Bronchial epithelial cell (primary cell): ENCODE measurements at regions not wholly inside any gene's neighbourhood (a gene's known extent, or its start where the extent isn't known, plus 50 kb on each side); places are given as distances from the start of the nearest gene placed in this dataset.

Experiments used
- DNase-seq: peaks from one replicate; pipeline ENCODE4 v3.0.0-alpha.2; 2010; ENCODE audit warnings: low read depth
- FAIRE-seq: peaks from 2 replicates; lab custom pipeline; 2011; peaks lifted over from hg19 to GRCh38; lab: Jason Lieb, UNC
- H3K27me3 ChIP-seq: 2 replicates; pipeline ENCODE4 v1.5.1; 2011; ENCODE audit warnings: low read length; ENCODE audit not compliant: control insufficient read depth, insufficient read depth
- H3K36me3 ChIP-seq: 2 replicates; pipeline ENCODE4 v1.5.1; 2011; ENCODE audit warnings: low read length; ENCODE audit not compliant: control insufficient read depth, insufficient read depth
- H3K4me3 ChIP-seq: 2 replicates; pipeline ENCODE4 v1.5.1; 2011; ENCODE audit warnings: mild to moderate bottlenecking, low read depth, low read length, control low read depth
- TF ChIP-seq, protein P1 (sequence below): IDR thresholded peaks from 2 replicates; pipeline ENCODE4 v1.5.1; 2011; ENCODE audit warnings: mild to moderate bottlenecking, moderate library complexity, low read length, control low read depth, inconsistent platforms; ENCODE audit not compliant: insufficient read depth, severe bottlenecking

DNA sequence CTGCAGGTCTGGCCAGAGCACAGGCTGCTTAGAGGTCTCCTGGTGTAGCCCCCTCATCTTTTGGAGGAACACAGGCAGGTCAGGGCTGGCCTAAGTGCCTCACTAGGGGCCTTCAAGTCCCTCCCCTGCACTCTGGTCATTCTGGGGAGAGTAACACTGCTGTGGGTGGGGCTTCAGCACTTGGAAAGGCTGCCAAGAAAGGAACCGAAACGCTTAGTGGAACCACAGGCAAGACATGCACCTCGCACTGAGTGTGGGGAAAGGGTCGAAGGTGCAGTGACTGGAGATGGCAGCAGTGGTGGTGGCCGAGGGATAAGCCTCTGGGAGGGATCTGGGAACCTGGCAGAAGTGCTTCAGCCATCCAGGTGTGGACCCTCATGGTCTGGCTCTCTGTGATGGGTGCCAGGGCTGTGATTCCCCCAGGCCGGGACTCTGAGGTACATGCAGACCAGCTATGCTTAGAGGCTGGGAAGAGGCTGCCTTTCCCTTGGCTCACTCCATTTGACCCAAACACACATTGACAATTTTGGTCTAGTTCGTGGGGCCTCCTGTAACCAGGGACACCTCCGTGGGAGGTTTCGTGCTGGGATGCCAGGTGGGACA is 182.9 kb upstream of the CSF3R start:
- DNase-seq (no peak), FAIRE-seq (no peak)
- Histone ChIP-seq H3K36me3 (no peaks in the 10 kb centered on the region), H3K4me3 (no peak overlapping the region), H3K27me3 (no peaks in the 10 kb centered on the region)
- TF ChIP-seq, protein P1, sequence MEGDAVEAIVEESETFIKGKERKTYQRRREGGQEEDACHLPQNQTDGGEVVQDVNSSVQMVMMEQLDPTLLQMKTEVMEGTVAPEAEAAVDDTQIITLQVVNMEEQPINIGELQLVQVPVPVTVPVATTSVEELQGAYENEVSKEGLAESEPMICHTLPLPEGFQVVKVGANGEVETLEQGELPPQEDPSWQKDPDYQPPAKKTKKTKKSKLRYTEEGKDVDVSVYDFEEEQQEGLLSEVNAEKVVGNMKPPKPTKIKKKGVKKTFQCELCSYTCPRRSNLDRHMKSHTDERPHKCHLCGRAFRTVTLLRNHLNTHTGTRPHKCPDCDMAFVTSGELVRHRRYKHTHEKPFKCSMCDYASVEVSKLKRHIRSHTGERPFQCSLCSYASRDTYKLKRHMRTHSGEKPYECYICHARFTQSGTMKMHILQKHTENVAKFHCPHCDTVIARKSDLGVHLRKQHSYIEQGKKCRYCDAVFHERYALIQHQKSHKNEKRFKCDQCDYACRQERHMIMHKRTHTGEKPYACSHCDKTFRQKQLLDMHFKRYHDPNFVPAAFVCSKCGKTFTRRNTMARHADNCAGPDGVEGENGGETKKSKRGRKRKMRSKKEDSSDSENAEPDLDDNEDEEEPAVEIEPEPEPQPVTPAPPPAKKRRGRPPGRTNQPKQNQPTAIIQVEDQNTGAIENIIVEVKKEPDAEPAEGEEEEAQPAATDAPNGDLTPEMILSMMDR = no peak

DNA sequence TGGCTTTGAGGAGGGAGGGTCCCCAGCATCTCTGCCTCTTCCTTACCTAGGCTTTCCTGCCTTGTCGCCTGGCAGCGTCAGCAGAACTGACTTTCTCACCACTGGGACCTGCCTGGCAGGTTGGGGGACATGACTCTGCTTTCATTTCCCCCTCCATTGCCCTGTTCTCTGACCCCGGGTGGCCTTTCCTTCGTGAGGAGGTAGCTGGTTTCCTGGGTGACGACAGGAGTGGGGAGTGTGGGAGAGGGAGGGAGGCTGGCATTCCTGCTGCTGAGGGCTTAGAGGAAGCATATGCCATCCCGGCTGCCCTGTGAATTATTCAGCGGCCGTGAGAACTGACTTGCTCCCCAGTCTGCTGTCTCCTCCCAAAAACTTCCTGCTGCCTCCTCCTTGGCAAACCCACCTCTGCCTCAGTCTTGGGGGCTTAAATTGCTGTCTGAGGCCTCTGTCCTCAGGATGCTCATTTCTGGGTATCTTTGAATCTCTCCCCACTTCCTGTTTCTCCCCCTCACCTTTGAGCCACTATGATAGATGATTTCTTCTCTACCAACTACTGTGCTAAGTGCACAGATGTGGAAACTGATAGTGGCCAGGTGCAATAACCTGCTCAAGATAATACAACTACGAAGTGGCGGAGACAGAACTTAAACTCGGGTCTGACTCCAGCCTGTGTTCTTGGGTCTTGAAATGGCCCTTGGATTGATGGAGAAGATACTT is 182.0 kb upstream of the CSF3R start:
- no peaks in the 10 kb centered on the region for H3K27me3 ChIP-seq
- no peak for FAIRE-seq
- no peaks in the 10 kb centered on the region for H3K36me3 ChIP-seq
- H3K4me3 ChIP-seq = no peak overlapping the region
- DNase-seq = no peak
- TF ChIP-seq, protein P1 = no peak

DNA sequence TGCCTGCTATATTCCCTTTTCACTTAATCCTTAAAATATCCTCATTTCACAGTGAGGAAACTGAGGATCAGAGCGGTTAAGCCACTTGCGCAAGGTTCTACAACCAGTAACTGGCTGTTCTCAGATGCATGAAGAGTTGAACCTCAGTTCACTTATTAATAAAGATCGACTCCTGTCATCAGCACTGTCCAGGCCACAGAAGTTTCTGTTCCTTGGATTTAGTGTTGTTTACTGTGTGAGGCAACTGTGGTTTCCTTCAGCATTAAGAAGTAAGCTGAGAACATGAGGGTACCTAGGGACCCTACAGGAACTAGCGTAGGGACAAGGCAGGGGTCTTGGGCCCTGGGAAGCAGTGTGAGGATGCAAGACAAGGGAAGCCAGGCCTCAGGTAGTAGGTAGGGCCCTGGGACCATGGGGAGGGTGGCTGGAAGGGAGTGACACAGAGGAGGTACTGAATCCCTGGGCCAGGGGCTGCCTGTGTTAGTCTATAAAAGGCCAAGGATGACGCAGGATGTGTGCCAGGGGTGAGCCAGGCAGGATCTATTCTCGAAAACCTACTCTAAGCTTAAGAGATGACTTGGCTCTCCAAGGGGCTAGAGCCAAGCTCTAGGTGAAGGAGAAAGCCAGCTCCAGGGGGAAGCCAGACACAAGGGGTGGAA is 181.2 kb upstream of the CSF3R start:
- TF ChIP-seq, protein P1 = no peak

DNA sequence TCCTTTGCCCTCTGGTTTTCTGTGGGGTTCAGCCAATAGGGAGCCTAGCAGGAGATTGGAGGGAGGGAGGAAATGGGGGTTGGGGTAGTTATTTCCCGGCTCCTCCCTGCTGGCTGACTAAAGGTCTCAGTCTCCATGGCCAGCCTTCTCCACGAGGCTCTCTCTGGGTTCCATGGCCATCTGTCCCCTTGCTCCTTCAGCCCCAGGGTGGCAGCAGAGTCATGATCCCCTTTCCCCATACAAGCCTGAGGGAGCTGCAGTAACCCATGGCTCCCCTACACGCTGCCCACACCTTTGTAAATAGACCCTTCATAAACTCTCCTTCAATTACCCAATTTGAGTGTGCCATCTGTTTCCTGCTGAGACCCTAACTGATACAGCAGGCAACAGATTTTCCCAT is 176.1 kb upstream of the CSF3R start:
- Histone ChIP-seq H3K36me3 (no peaks in the 10 kb centered on the region), H3K4me3 (no peak overlapping the region), H3K27me3 (no peaks in the 10 kb centered on the region)
- DNase-seq = no peak
- FAIRE-seq = no peak
- TF ChIP-seq, protein P1 = no peak

More for the DNA sequence above, 181.2 kb upstream of the CSF3R start:
- H3K36me3 ChIP-seq = no peaks in the 10 kb centered on the region
- no peak overlapping the region for H3K4me3 ChIP-seq
- no peak for DNase-seq
- no peak for FAIRE-seq
- no peaks in the 10 kb centered on the region for H3K27me3 ChIP-seq

DNA sequence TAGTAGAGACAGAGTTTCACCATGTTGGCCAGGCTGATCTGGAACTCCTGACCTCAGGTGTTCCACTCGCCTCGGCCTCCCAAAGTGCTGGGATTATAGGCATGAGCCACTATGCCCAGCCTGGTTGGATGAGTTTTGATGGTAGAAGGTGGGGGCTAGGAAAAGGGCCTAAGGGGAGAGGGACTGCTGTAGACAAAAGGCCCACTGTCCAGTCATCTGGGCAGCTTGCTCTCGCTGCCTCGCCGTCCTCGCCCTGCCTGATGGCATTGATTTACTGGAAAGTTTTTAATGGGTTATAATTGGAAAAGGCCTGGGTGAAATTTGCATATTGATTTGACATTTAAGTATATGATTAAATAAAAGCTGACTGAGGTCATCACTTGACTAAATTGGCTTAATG is 175.1 kb upstream of the CSF3R start:
- Histone ChIP-seq H3K36me3 (no peaks in the 10 kb centered on the region), H3K4me3 (no peak overlapping the region), H3K27me3 (no peaks in the 10 kb centered on the region)
- TF ChIP-seq, protein P1 = no peak
- DNase-seq (no peak), FAIRE-seq (no peak)
